HEK293 (cell line): ENCODE measurements at regions not wholly inside any gene's neighbourhood (a gene's known extent, or its start where the extent isn't known, plus 50 kb on each side); places are given as distances from the start of the nearest gene placed in this dataset.
"Not testable (repeated sequence)": the region's sequence is repeated elsewhere in the genome, so short reads cannot be mapped to it uniquely, and the experiment has no call there.

Source experiments
- CTCF ChIA-PET: fragments of 350-600 bp; formaldehyde crosslinking; extraction: SDS; loops from one replicate; lab custom pipeline; 2021; ENCODE audit warnings: antibody characterized with exemption; lab: Yijun Ruan, JAX
- POLR2A ChIA-PET: fragments of 300-600 bp; formaldehyde crosslinking; extraction: SDS; loops from one replicate; lab custom pipeline; 2020; ENCODE audit warnings: antibody characterized with exemption, inconsistent platforms; lab: Yijun Ruan, JAX
- H3K27ac ChIP-seq: fragments of 200-500 bp; sonication (Bioruptor generic); 2 replicates; pipeline ENCODE4 v1.5.1; 2014; ENCODE audit warnings: low read depth, low read length, control low read depth, inconsistent platforms; ENCODE audit errors: extremely low read depth
- H3K36me3 ChIP-seq, 2 experiments: fragments of 200-500 bp in 1 of 2; sonication (Bioruptor generic) in 1 of 2; 1 replicate in 1 of 2; 2 replicates in 1 of 2; pipeline ENCODE4 v1.5.1; 2014 to 2017; ENCODE audit warnings: inconsistent platforms in 2 of 2, low read length in 2 of 2; ENCODE audit not compliant: control insufficient read depth in 2 of 2, insufficient read depth in 1 of 2
- H3K4me1 ChIP-seq: fragments of 200-500 bp; sonication (Bioruptor generic); 2 replicates; pipeline ENCODE4 v1.5.1; 2014; ENCODE audit warnings: mild to moderate bottlenecking, low read length, inconsistent platforms; ENCODE audit not compliant: control insufficient read depth, insufficient read depth
- H3K4me3 ChIP-seq: 2 replicates; pipeline ENCODE4 v1.5.1; 2011; ENCODE audit warnings: low read depth, mild to moderate bottlenecking, control low read depth, low read length, moderate library complexity
- H3K9me3 ChIP-seq: fragments of 200-500 bp; sonication (Bioruptor generic); 2 replicates; pipeline ENCODE4 v1.5.1; 2014; ENCODE audit warnings: low read depth, low read length, inconsistent platforms; ENCODE audit not compliant: control insufficient read depth, insufficient read depth
- GLI4 ChIP-seq: fragments of 450-650 bp; formaldehyde crosslinking; IDR thresholded peaks from 2 replicates; pipeline ENCODE4 v1.5.1; 2016; ENCODE audit warnings: missing biosample characterization, missing genetic modification characterization
- KLF1 ChIP-seq: fragments of 450-650 bp; formaldehyde crosslinking; IDR thresholded peaks from 2 replicates; pipeline ENCODE4 v1.5.1; 2016; ENCODE audit warnings: missing biosample characterization, missing genetic modification characterization
- MZF1 ChIP-seq: fragments of 450-650 bp; formaldehyde crosslinking; IDR thresholded peaks from 2 replicates; pipeline ENCODE4 v1.5.1; 2017; ENCODE audit warnings: missing biosample characterization, missing genetic modification characterization, borderline replicate concordance
- PRDM10 ChIP-seq: fragments of 450-650 bp; formaldehyde crosslinking; IDR thresholded peaks from 2 replicates; pipeline ENCODE4 v1.5.1; 2016; ENCODE audit warnings: missing biosample characterization, missing genetic modification characterization
- ZBTB20 ChIP-seq: fragments of 450-650 bp; formaldehyde crosslinking; IDR thresholded peaks from 2 replicates; pipeline ENCODE4 v1.5.1; 2016; ENCODE audit warnings: missing biosample characterization, missing genetic modification characterization
- ZBTB44 ChIP-seq: fragments of 450-650 bp; IDR thresholded peaks from 2 replicates; pipeline ENCODE4 v1.5.1; 2018; ENCODE audit warnings: missing biosample characterization, mild to moderate bottlenecking, missing genetic modification characterization
- ZNF121 ChIP-seq: fragments of 450-650 bp; formaldehyde crosslinking; IDR thresholded peaks from 2 replicates; pipeline ENCODE4 v1.5.1; 2016; ENCODE audit warnings: missing biosample characterization, missing genetic modification characterization
- ZNF221 ChIP-seq: fragments of 450-650 bp; formaldehyde crosslinking; IDR thresholded peaks from 2 replicates; pipeline ENCODE4 v1.5.1; 2017; ENCODE audit warnings: missing biosample characterization, missing genetic modification characterization, borderline replicate concordance
- ZNF302 ChIP-seq: fragments of 450-650 bp; formaldehyde crosslinking; IDR thresholded peaks from 2 replicates; pipeline ENCODE4 v1.5.1; 2016; ENCODE audit warnings: missing biosample characterization, missing genetic modification characterization, low read depth
- ZNF366 ChIP-seq: fragments of 450-650 bp; formaldehyde crosslinking; conservative IDR thresholded peaks from 2 replicates; pipeline ENCODE4 v1.5.1; 2016; ENCODE audit warnings: missing biosample characterization, missing genetic modification characterization
- ZNF473 ChIP-seq: fragments of 450-650 bp; formaldehyde crosslinking; IDR thresholded peaks from 2 replicates; pipeline ENCODE4 v1.5.1; 2017; ENCODE audit warnings: missing biosample characterization, missing genetic modification characterization
- ZNF596 ChIP-seq: fragments of 450-650 bp; IDR thresholded peaks from 2 replicates; pipeline ENCODE4 v1.5.0; 2018; ENCODE audit warnings: missing biosample characterization, mild to moderate bottlenecking, missing genetic modification characterization, moderate library complexity
- ZNF639 ChIP-seq: fragments of 450-650 bp; formaldehyde crosslinking; IDR thresholded peaks from 2 replicates; pipeline ENCODE4 v1.5.1; 2016; ENCODE audit warnings: missing biosample characterization, missing genetic modification characterization
- ZXDB ChIP-seq: fragments of 450-650 bp; formaldehyde crosslinking; IDR thresholded peaks from 2 replicates; pipeline ENCODE4 v1.5.1; 2016; ENCODE audit warnings: missing biosample characterization, missing genetic modification characterization

GRCh38 chr4:20017777-20018115, 234.0 kb upstream of the SLIT2 start:
- CTCF ChIA-PET = no interaction called here

GRCh38 chr4:20017070-20017776, 234.5 kb upstream of the SLIT2 start:
- ChIA-PET POLR2A (no interaction called here), CTCF (no interaction called here)

More at GRCh38 chr4:20017777-20018115, 234.0 kb upstream of the SLIT2 start:
- Histone ChIP-seq H3K4me1 (no peaks in the 10 kb centered on the region), H3K4me3 (no peak overlapping the region), H3K9me3 (no peaks in the 10 kb centered on the region), H3K27ac (no peak overlapping the region), H3K36me3 (no peaks in the 10 kb centered on the region)
- POLR2A ChIA-PET = no interaction called here
- TF ChIP-seq KLF1 (tag by site-specific recombination) (no peak), ZBTB20 (no peak), PRDM10 (tag by site-specific recombination) (no peak)

GRCh38 chr4:20015636-20016224, 236.0 kb upstream of the SLIT2 start:
- no peak overlapping the region for H3K27ac ChIP-seq
- CTCF ChIA-PET = no interaction called here
- no peak overlapping the region for H3K4me3 ChIP-seq
- POLR2A ChIA-PET = no interaction called here
- H3K9me3 ChIP-seq = no peaks in the 10 kb centered on the region
- no peaks in the 10 kb centered on the region for H3K4me1 ChIP-seq
- TF ChIP-seq PRDM10 (tag by site-specific recombination) (no peak), ZNF121 (tag by site-specific recombination) (no peak), GLI4 (tag by site-specific recombination) (no peak), MZF1 (no peak), ZNF221 (tag by site-specific recombination) (no peak), ZXDB (tag by site-specific recombination) (no peak), ZNF302 (tag by site-specific recombination) (no peak), ZBTB44 (tag by site-specific recombination) (no peak), ZNF473 (no peak), ZNF596 (tag by site-specific recombination) (no peak), ZNF366 (tag by site-specific recombination) (no peak), ZBTB20 (no peak)
- no peaks in the 10 kb centered on the region for H3K36me3 ChIP-seq

More at GRCh38 chr4:20017070-20017776, 234.5 kb upstream of the SLIT2 start:
- H3K4me3 ChIP-seq = no peak overlapping the region
- TF ChIP-seq ZNF639 (tag by site-specific recombination) = no peak
- TF ChIP-seq, all 188 proteins: peak for 0
- H3K4me1 ChIP-seq = no peaks in the 10 kb centered on the region
- no peak overlapping the region for H3K27ac ChIP-seq
- H3K9me3 ChIP-seq = no peaks in the 10 kb centered on the region
- no peaks in the 10 kb centered on the region for H3K36me3 ChIP-seq

- H3K27ac ChIP-seq, H3K36me3 ChIP-seq, POLR2A ChIA-PET, H3K4me3 ChIP-seq, CTCF ChIA-PET, H3K4me1 ChIP-seq, H3K9me3 ChIP-seq: not testable (repeated sequence)
Measured at GRCh38 chr4:20003836-20004558, 247.7 kb upstream of the SLIT2 start.
